GM12873 (cell line): ENCODE measurements at regions not wholly inside any gene's neighbourhood (a gene's known extent, or its start where the extent isn't known, plus 50 kb on each side); places are given as distances from the start of the nearest gene placed in this dataset.

Source experiments
- TF ChIP-seq, protein P1 (sequence below): IDR thresholded peaks from 2 replicates; pipeline ENCODE4 v1.5.1; 2012; ENCODE audit warnings: low read depth, mild to moderate bottlenecking, moderate library complexity, low read length, control low read depth; ENCODE audit not compliant: insufficient read depth; ENCODE audit errors: missing control alignments

DNA sequence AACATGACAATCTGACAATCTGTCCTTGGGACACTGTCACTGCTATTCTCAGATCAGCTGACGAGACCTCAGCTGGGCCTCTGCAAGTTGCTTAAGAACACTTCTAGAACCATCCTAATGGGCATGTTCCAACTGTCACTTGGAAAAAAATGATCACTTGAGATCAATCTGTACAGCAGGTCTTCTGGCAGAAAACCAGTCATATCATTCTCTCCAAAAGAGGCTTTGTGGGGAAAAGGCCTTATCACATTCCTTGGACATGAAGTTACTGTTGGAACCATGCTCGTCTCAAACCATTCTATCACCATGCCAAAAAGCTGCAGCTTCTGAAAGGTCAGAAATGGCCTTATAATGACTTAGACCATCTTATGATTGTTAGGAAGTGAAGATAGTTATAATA, 744.2 kb downstream of the USP25 start:
- TF ChIP-seq, protein P1, sequence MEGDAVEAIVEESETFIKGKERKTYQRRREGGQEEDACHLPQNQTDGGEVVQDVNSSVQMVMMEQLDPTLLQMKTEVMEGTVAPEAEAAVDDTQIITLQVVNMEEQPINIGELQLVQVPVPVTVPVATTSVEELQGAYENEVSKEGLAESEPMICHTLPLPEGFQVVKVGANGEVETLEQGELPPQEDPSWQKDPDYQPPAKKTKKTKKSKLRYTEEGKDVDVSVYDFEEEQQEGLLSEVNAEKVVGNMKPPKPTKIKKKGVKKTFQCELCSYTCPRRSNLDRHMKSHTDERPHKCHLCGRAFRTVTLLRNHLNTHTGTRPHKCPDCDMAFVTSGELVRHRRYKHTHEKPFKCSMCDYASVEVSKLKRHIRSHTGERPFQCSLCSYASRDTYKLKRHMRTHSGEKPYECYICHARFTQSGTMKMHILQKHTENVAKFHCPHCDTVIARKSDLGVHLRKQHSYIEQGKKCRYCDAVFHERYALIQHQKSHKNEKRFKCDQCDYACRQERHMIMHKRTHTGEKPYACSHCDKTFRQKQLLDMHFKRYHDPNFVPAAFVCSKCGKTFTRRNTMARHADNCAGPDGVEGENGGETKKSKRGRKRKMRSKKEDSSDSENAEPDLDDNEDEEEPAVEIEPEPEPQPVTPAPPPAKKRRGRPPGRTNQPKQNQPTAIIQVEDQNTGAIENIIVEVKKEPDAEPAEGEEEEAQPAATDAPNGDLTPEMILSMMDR: no peak

DNA sequence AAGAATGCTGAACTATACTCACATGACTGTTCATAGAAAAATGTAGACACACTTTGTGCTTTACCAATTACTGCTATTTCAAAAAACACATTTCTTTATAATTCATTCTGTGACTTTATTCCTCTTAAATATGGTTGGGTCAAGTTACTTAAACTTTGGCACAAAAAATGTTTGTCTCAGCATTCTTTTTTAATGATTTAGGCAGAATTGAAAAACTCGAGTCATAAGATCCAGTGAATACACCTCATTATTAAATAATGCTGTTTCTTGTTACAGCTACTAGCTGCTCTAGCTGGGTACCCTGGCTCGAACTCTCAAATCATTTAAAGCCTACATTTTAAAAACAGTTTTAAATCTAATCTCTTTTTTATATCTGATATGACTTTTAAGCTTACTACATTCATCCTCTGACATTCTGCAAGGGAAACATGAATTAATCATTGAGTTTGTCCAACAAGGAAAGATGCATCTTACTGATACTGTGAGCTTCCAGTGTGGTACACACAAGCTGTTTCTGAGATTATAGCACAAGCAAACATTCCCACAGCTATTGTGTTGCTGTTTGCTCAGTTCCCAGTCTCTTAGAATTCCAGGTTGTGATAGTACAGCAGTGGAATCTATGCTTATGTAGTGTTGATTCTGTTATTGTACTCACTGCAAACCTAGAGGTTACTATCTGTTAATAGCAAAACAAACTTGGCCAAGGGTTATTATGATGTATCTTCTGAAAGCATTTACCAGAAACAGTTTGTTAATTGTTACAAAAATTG, 746.5 kb downstream of the USP25 start:
- TF ChIP-seq, protein P1: no peak

DNA sequence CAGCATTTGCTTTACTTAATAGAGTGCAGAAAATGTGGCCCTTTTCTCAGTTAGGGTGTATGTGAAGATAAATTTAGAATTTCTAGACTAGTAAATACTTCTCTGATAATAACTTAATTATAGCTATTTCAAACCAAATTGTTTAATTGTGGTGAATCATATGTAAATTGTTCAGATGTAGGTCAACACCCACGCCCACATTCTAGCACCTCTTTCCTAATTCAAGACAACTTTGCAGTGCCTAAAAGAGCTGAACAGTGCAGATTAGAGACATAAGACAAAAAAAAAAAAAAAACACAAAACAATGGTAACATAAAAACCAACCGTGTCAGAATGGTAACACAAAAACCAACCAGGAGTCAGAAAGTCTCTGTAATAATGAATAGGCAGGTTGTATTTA, 758.3 kb downstream of the USP25 start:
- TF ChIP-seq, protein P1: no peak

DNA sequence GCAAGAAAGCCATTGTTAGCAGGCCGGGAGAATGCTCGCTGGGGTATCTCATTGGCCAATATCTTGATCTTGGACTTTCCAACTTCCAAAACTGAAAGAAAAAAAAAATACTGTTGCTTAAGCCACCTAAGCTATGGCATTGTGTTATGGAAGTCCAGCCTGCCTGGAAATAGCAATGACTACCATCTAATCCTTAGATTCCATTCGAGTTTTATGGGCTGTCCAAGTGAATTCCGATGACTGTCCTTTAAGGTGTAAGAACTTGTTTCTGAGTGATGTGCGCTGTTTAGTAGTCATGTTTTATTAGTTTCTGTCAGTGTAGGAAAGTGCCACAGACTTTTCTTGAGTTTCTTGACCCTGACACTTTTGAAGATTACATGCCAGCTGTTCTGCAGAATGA, 762.6 kb downstream of the USP25 start:
- TF ChIP-seq, protein P1: no peak

DNA sequence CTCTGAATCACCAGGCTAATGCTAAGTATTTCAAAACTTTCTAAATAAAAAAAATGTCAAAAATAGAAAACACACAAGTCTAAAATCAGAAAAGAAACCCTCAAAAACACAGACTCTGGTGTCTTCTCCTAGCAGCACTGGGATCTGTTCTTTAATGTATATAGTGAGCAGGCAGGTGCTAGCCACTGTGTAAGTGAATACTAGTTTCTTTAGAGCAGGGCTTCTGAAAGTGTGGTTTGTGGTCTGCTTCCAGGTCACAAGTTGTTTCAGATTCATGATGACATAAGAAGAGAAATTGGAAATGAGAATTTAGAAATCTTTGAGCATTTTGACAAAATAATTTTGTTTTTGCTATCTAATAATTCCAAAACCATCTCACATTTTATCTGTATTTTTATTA, 763.1 kb downstream of the USP25 start:
- TF ChIP-seq, protein P1: no peak

DNA sequence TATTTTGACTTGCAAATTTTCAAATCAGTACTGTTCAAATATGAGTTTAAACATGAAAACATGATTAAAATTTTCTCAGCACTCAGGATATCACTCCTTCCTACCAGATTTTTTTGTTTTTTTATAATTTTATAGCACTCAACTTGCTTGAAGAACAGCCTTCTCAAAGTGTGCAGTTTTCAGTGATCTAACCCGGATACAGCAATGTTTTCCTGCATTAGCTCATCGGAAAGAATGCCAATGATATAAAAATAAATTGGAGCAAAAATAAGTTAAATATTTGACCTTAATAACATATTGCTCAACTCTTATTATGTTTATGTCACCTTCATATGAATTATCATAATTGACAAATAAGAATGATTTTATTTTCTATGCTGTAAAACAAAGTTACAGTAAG, 766.8 kb downstream of the USP25 start:
- TF ChIP-seq, protein P1: no peak

DNA sequence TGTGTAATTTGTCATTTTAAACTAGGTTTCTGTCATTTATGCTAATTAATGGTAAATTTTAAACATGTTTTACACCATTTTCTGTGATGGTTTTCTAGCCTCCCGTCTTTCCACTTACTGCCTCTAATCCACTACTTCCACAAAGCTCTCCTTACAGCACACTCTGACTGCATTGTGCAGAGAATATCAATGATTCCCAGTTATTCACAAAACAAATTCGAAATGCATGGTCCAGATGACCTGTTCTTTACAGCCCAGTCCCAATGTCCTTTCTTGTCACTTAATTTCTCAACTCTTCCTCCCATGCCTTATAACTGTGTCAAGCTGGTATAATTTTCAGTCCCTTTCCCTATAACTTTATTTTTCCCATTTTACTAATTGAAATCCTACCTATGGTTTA, 770.5 kb downstream of the USP25 start:
- TF ChIP-seq, protein P1: no peak
